NOMO-1 (cell line): ENCODE measurements at regions not wholly inside any gene's neighbourhood (a gene's known extent, or its start where the extent isn't known, plus 50 kb on each side); places are given as distances from the start of the nearest gene placed in this dataset.
"Not testable (repeated sequence)": the region's sequence is repeated elsewhere in the genome, so short reads cannot be mapped to it uniquely, and the experiment has no call there.

Experiments
- DNase-seq, 2 experiments: peaks; one replicate each; lab custom pipeline; 2025; ENCODE audit not compliant: unreplicated experiment in 2 of 2; lab: John Stamatoyannopoulos, UW

GRCh38 chr4:188904617-188905016, 765.4 kb downstream of the TRIML1 start:
- no peak for DNase-seq

GRCh38 chr4:188905248-188905647, 766.0 kb downstream of the TRIML1 start:
- DNase-seq = no peak

- no peak for DNase-seq
Observed at GRCh38 chr4:188911199-188911598, 772.0 kb downstream of the TRIML1 start.

GRCh38 chr4:188911707-188912106, 772.5 kb downstream of the TRIML1 start:
- DNase-seq = no peak

GRCh38 chr4:188915175-188915574, 775.9 kb downstream of the TRIML1 start:
- DNase-seq = no peak

GRCh38 chr4:188918787-188919186, 779.5 kb downstream of the TRIML1 start:
- DNase-seq = no peak

- no peak for DNase-seq
Observed at GRCh38 chr4:188930822-188931221, 791.6 kb downstream of the TRIML1 start.

GRCh38 chr4:188934320-188934962, 795.2 kb downstream of the TRIML1 start:
- no peak for DNase-seq

- DNase-seq = no peak
Observed at GRCh38 chr4:188941524-188942119, 802.4 kb downstream of the TRIML1 start.

- DNase-seq = no peak
Observed at GRCh38 chr4:188942606-188943005, 803.4 kb downstream of the TRIML1 start.

- DNase-seq = no peak
Observed at GRCh38 chr4:188949596-188949995, 810.4 kb downstream of the TRIML1 start.

- no peak for DNase-seq
Observed at GRCh38 chr4:188955066-188955465, 815.8 kb downstream of the TRIML1 start.

- no peak for DNase-seq
Observed at GRCh38 chr4:188956566-188956965, 817.3 kb downstream of the TRIML1 start.

GRCh38 chr4:188958346-188958745, 819.1 kb downstream of the TRIML1 start:
- no peak for DNase-seq

GRCh38 chr4:188959424-188959823, 820.2 kb downstream of the TRIML1 start:
- no peak for DNase-seq

- no peak for DNase-seq
Observed at GRCh38 chr4:188960411-188961093, 821.3 kb downstream of the TRIML1 start.

- no peak for DNase-seq
Observed at GRCh38 chr4:188971125-188971524, 831.9 kb downstream of the TRIML1 start.

GRCh38 chr4:188975271-188975670, 836.0 kb downstream of the TRIML1 start:
- DNase-seq = no peak

- DNase-seq = no peak
Observed at GRCh38 chr4:188976644-188977115, 837.4 kb downstream of the TRIML1 start.

GRCh38 chr4:188977232-188977631, 838.0 kb downstream of the TRIML1 start:
- not testable (repeated sequence) for DNase-seq

- DNase-seq = no peak
Observed at GRCh38 chr4:188984518-188984917, 845.3 kb downstream of the TRIML1 start.

GRCh38 chr4:188986271-188986689, 847.0 kb downstream of the TRIML1 start:
- no peak for DNase-seq
